ENCODE measurements at regions not wholly inside any gene's neighbourhood (a gene's known extent, or its start where the extent isn't known, plus 50 kb on each side); places are given as distances from the start of the nearest gene placed in this dataset.

- ChIA-PET RAD21 (ENCODE audit: low non-redundant PET in 1 of 2, low total read pairs in 2 of 2, uncharacterized antibody in 2 of 2, unreplicated experiment in 2 of 2) (no interaction called here), POLR2A (no interaction called here), CTCF (no interaction called here)
- intact Hi-C loops (cut with micrococcal nuclease): no loop called here
- Histone ChIP-seq H3K9ac (ENCODE audit: low read length) (no peak overlapping the region), H3K4me2 (ENCODE audit: low read length) (no peak overlapping the region), H3K27me3 (ENCODE audit: insufficient read depth, low read length) (no peaks in the 10 kb centered on the region), H3K4me3 (replicated peaks in 1 of 2; ENCODE audit: low read depth in 1 of 2, low read length in 2 of 2) (no peak overlapping the region), H3K9me2 (ENCODE audit: insufficient read depth) (no peaks in the 10 kb centered on the region), H3K79me2 (ENCODE audit: insufficient read depth, low read length) (no peaks in the 10 kb centered on the region), H3K27ac (ENCODE audit: low read depth, low read length) (no peak overlapping the region), H2AFZ (ENCODE audit: low read depth, low read length, poor library complexity, severe bottlenecking) (no peak overlapping the region), H3K36me3 (ENCODE audit: control insufficient read depth in 1 of 2, insufficient read depth in 2 of 2, low read length in 2 of 2) (no peaks in the 10 kb centered on the region), H4K20me1 (ENCODE audit: insufficient read depth) (no peaks in the 10 kb centered on the region), H3K4me1 (ENCODE audit: control insufficient read depth in 1 of 2, insufficient read depth in 2 of 2, low read length in 2 of 2) (no peaks in the 10 kb centered on the region), H3K9me3 (ENCODE audit: control insufficient read depth in 1 of 2, insufficient read depth in 1 of 2, low read depth in 1 of 2, low read length in 2 of 2) (peaks cover 5 to 30% of the 10 kb centered on the region in 2 experiments; a peak in 3 of 4 replicates)
- DNase-seq (ENCODE audit: low read depth, low spot score): no peak
- BruUV-seq (replicated peaks): no TSS peak
- no peak for ATAC-seq
- no peak for TF ChIP-seq CEBPB (IDR thresholded peaks at IDR 0.05; ENCODE audit: low read depth)
- TF ChIP-seq ELF1 (IDR thresholded peaks at IDR 0.05; ENCODE audit: borderline replicate concordance, low read depth): no peak
- no peak for TF ChIP-seq CTCF (IDR thresholded peaks at IDR 0.05 in 2 of 3, conservative IDR thresholded peaks at IDR 0.05 in 1 of 3; ENCODE audit: borderline replicate concordance in 1 of 3, insufficient read depth in 1 of 3, low read depth in 2 of 3, low read length in 2 of 3)
- TF ChIP-seq ZNF274 (IDR thresholded peaks at IDR 0.05; ENCODE audit: low read depth, low read length): no peak
- TF ChIP-seq POLR2A (IDR thresholded peaks at IDR 0.05; ENCODE audit: borderline replicate concordance, extremely low read depth, insufficient read depth, insufficient read length): no peak
- TF ChIP-seq EZH2phosphoT487 (IDR thresholded peaks at IDR 0.05; ENCODE audit: borderline replicate concordance): no peak
- TF ChIP-seq EGR1 (IDR thresholded peaks at IDR 0.05; ENCODE audit: low read depth): no peak
- no peak for TF ChIP-seq MAX (IDR thresholded peaks at IDR 0.05)
- no peak for TF ChIP-seq YY1 (IDR thresholded peaks at IDR 0.05; ENCODE audit: extremely low read depth, insufficient replicate concordance, low read depth, low read length)
- TF ChIP-seq JUND (IDR thresholded peaks at IDR 0.05): no peak
- no peak for TF ChIP-seq REST (IDR thresholded peaks at IDR 0.05; ENCODE audit: low read depth)
Observed at GRCh38 chr18:5611221-5611620, 67.4 kb upstream of the EPB41L3 start.
